GM18508 (cell line): ENCODE measurements at regions not wholly inside any gene's neighbourhood (a gene's known extent, or its start where the extent isn't known, plus 50 kb on each side); places are given as distances from the start of the nearest gene placed in this dataset.
"Not testable (repeated sequence)": the region's sequence is repeated elsewhere in the genome, so short reads cannot be mapped to it uniquely, and the experiment has no call there.

Experiments
- ATAC-seq: cut with Tn5 transposase; IDR thresholded peaks from one replicate; pipeline ENCODE4 v1.9.1; 2021; ENCODE audit warnings: moderate number of reproducible peaks; ENCODE audit not compliant: insufficient read depth, unreplicated experiment

DNA sequence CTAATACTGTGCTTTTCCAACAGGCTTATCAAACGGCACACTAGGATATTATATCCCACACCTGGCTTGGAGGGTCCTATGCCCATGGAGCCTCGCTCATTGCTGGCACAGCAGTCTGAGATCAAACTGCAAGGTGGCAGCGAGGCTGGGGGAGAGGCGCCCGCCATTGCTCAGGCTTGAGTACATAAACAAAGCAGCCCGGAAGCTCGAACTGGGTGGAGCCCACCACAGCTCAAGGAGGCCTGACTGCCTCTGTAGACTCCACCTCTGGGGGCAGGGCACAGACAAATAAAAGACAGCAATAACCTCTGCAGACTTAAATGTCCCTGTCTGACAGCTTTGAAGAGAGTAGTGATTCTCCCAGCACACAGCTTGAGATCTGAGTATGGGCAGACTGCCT is 128.0 kb upstream of the CAV2 start:
- ATAC-seq = not testable (repeated sequence)

DNA sequence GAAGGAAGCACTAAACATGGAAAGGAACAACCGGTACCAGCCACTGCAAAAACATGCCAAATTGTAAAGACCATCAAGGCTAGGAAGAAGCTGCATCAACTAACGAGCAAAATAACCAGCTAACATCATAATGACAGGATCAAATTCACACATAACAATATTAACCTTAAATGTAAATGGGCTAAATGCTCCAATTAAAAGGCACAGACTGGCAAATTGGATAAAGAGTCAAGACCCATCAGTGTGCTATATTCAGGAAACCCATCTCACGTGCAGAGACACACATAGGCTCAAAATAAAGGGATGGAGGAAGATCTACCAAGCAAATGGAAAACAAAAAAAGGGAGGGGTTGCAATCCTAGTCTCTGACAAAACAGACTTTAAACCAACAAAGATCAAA is 126.3 kb upstream of the CAV2 start:
- not testable (repeated sequence) for ATAC-seq

DNA sequence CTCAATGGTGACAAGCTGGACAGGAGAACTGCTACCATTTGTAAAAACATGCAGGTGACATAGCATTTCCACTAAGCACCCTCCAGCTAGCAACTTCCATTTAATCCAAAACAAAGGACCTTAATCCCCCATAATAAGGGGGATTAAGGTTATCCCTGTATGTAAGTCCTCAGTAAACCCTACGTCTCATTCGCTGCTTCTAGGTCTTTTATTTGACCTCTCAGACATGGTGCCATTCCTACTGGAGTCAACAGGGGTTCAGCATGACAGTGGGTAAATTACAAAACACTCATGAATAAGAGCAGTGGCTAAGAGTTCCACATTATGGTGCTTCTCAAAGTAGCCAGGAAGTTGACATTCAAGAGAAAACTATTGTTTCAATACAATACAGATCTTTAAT is 121.8 kb upstream of the CAV2 start:
- ATAC-seq = no peak

DNA sequence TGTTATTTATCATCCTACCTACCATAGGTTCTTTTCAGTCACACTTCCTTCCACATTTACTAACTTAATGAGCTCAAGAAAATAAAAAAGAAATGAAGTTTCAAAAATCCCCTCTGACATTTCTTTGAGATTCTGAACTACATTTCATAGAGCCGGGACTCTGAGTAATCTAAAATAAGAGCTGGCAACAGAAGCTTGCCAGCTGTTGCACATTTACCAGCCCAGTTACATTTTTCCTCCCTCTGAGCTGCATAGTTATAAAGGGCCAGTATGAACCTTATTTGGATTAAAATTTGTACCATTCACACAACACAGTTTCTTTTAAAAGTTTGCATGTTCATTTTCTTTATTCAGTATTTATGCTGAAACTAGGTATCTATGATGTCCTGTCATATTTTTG is 119.5 kb upstream of the CAV2 start:
- ATAC-seq = no peak

DNA sequence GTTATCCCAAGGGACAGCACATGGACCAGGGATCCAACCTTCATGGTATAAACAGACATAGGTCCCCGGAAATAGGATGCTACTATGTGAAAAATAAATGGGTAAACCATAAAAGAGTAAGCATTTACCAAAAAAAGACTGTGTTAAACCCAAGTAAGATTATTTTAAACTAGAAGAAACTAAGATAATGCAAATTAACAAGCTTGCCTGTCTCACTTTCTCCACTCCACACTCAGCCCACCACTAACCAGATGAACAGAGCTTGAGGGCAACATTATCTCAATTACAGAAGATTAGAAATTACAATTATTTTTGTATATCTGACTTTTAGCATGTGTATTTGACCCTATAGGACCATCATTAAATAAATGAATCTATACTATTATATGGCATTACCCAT is 117.2 kb upstream of the CAV2 start:
- ATAC-seq = no peak

DNA sequence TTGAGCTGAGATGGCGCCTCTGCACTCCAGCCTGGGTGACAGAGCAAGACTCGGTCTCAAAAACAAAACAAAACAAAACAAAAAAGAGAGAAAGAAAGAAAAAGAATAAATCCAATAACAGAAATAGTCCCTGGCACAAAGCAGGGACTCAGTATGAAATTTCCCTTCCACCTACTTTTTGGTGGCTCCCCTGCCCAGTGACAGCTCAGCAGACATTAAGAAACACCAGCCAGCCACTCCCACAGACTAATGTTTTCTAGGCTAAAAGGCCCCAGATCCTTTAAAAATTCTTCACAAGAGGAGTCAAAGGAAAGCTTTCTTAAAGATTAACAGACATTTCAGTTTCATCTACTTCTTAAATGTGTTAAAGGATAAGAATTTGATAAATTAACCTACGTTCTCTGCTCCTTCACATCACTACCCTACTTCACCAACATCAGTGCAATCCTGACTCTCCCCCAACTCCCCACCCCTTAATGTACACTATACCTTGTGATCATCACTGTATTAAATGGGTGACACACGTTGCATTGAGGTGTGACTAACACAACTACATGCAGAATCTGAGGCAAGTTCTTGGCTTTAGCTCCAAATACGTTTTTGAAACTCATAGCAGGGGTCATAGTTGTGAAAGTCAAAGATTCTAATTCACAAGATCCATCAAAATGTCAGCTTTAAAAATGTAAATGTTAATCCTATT is 114.5 kb upstream of the CAV2 start:
- ATAC-seq = no peak

DNA sequence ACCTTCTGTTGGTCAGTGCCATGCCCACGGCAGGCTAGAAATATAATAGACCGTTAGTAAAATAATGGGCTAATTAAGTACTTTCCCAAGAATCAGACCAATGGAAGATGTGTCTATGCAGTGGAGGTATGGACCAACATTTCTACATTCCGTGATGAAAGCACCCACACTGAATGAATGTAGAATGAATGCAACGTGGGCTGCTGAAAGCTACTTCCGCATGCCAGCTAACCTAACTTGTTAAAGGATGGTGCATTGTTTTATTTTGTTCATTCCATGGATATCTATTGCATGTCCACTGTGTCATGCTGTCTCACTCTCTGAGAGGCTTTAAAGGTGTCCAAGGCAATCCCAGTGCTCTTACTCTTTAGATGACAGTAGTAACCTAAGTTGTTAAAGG is 112.9 kb upstream of the CAV2 start:
- no peak for ATAC-seq

DNA sequence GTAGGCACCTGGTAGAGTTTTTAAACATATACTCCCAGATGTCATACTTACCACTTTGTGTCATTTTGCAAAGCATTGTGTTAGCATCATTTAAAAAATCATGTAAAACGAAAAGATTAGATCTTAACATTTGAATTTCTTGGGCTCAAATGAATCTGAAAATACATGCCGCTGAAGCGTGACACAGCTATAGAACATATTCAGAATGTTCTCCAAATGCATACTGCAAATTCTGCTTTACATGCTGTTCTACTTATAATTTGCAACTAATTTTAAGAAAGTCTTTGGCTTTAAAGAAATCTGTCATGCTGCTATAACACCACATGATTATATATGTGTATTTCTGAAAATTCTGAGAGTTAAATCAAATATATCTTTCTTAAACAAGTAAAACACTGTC is 109.2 kb upstream of the CAV2 start:
- no peak for ATAC-seq

DNA sequence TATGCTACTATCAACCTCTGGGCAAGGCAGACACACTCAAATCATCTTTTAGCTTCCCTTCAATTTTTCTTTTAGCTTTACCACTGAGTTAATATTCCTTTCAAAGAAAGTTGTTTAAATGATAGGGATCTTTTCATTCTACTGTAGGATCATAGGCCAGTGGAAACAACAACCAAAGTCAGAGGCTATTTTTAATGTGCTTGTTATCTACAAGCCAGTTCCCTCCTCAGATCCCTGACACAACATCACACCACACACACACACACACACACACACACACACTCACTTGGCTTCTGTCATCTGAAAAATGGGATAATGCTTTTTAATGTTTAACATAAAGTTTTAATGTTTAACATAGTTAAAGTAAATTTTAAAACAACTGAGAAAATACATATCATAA is 106.7 kb upstream of the CAV2 start:
- ATAC-seq = no peak

DNA sequence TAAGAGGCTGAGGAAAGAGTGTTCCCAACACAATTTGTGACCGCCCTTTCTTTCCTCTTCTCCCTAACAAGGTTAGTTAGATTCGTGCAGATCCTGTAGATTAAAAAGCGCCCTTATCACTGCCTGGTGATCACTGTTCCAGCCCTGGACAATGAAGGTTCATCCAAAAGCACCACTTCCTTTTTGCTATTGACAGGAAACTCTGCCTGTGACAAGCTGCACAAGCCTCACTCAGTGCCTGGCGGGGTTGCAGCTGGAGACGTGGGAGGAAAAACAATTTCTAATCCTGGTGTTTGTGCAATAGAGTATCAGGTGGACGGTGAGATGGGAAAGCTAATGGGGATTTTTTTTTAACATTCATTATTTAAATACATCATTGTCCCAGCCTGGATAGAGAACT is 105.9 kb upstream of the CAV2 start:
- ATAC-seq = no peak

DNA sequence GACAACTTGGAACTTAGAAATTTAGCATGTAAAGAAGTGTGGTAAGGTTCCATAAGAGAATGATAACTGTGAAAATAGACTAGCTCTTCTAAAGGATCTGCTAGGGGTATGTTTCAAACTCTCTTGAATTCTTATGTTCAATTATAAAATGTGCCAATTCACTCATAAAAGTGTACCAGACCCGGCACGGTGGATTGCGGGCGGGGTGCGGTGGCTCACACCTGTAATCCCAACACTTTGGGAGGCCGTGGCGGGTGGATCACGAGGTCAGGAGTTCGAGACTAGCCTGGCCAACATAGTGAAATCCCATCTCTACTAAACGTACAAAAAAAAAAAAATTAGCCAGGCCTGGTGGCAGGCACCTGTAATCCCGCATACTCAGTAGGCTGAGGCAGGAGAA is 105.4 kb upstream of the CAV2 start:
- no peak for ATAC-seq

DNA sequence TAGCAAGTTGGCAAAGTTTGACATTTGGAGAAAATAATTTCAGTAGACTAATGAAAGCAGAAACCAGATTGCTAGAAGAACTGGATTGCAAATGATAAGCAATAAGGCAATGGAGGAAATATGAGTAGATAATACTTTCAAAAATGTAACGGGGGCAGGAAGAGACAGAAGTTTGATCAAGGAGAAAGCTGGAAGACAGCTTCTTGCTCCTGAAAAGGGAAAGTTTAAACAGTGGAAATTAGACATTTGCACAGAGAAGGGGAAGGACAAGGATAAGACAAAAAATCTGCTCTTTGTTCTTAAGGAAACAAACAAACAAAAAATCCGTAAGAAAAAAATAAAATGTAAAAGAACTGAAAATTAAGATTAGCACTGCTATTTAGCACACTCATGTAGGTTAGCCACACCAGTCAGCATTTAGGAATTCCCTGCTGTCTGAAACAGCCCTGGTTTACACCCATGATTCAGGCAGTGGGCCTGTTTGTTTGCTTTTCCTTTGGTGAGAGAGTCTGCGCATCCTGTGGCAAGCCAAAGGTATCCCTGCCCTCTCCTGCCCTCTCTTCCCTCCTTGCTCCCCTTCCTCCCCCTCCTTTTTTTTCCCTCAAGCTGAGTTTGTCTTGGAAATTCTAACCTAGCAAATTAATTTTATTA is 104.3 kb upstream of the CAV2 start:
- no peak for ATAC-seq

DNA sequence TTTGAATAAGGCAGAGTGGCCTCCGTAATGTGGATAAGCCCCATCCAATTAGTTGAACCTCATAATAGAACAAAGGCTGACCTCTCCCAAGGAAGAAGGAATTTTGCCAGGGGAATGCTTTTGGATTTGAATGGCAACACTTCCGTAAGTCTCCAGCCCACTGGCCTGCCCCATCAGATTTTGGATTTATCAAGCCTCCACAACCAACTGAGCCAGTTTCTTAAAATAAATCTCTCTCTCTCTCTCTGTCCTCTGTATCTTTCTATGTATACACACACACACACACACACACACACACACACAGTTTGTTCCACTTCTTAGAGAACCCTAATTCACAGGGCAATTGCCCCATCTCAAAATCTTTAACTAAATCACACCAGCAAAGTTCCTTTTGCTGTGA is 100.9 kb upstream of the CAV2 start:
- no peak for ATAC-seq

DNA sequence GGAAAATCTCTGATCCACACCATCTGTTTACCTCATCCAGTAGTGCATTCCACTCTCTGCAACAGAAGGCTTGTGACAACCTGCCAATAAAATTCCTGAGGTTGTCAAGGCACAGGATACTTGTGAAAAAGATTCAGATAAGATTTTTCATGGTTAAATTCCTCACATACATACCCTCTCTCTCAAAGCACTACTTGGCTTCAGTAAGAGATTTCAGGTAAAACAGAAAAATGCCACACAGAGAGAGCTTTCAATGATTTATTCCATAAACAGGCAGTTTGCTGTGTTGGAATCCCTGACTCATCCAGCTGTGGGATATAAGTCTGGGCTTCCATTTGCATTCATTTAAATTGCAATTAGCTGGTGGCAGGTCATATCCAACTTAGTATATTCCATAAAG is 99.7 kb upstream of the CAV2 start:
- no peak for ATAC-seq

DNA sequence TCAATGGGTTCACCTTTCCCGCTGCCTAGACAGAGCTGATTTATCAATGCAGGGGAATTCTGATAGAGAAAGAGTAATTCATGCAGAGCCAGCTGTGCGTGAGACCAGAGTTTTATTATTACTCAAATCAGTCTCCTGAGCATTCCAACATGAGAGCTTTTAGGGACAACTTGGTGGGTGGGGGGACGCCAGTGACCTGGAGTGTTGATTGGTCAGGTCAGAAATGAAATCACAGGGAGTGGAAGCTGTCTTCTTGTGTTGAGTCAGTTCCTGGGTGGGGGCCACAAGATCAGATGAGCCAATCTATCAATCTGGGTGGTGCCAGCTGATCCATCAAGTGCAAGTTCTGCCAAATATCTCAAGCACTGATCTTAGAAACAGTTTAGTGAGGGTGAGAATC is 99.0 kb upstream of the CAV2 start:
- no peak for ATAC-seq

DNA sequence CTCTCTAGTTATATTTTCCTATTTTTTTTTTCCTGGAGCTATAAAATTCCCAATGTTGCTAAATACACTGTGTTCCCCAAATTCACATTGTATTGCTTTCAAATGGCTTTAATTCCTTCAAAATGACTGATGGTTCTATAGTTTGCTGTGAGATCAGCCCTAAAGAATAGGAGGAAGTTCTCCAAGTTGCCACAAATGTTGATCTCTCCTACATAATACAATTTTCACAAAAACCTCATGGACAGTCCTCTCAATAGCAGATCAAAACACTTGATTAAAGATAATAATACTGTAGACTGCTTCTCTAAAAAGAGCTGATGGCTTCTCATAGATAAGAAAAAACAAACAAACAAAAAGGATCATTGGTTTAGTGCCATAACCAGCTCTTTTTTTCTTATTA is 97.8 kb upstream of the CAV2 start:
- ATAC-seq = no peak

DNA sequence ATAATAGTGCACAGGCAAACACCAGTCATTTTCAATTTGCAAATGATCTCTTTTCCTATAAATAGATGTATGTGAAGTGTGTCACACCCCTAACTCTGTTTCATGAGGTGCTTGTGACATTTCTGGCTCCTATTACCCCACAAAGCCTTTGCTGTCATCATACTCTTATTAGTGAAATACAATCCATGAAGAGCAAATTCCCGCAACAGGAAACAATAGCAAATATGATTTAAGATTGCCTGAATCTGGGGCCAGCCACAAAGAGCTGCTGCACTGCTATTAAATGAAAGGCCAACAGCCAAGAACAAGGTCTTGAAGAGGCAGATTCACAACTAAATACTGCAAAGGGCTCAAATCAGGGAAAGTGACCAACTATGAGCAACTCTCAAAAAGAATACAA is 96.3 kb upstream of the CAV2 start:
- ATAC-seq = no peak

DNA sequence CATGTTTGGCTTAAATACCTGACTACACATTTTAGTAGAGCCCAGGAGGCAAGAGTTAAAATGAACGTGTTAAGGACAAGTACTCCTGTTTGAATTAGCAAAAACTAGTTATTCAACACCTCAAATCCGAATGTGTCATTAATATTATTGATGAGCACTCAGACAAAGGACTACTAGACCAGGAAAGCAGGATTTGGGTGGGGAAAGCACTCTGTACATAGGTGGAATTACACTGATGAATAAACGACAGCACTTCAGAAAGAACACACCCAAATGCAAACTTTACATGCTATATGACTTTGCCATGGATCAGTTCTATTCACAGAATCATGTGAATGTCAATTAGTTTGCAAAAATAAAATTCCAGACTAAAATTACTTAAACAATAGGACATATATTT is 95.1 kb upstream of the CAV2 start:
- ATAC-seq = no peak

DNA sequence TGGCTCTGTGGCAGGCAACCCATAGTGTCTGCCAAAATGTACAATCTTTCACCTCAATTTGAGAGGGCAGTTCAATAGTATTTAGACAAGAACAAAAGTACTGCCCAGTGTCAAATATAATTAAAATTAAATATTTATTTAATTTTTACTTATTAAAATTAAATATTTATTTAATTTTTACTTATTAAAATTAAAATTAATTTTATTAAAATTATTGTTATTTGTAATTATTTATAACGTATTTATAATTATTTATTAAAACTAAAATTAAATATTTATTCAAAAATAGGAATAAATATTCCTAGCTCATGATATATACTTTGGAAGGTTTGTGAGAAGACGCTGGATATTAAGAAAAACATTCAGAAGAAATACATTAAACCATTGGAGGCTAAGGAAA is 93.7 kb upstream of the CAV2 start:
- no peak for ATAC-seq

DNA sequence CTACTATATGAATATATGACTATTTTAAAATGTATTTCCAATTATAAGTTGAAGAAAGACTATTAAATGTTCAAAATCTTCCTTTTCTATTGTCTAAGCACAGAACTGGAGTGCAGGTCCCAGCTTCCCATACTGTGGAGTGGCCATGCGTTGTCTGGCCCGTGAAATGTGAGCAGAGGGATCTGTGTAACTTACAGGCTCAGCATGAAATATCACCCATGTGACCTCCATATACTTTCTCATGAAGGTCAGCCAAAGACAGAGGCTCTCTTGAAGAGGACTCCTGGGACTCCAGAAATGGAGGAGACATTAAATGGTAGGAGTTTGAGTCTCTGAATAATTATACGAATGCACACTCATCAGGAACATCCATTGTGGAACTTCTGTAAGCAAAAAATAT is 92.4 kb upstream of the CAV2 start:
- ATAC-seq = no peak

DNA sequence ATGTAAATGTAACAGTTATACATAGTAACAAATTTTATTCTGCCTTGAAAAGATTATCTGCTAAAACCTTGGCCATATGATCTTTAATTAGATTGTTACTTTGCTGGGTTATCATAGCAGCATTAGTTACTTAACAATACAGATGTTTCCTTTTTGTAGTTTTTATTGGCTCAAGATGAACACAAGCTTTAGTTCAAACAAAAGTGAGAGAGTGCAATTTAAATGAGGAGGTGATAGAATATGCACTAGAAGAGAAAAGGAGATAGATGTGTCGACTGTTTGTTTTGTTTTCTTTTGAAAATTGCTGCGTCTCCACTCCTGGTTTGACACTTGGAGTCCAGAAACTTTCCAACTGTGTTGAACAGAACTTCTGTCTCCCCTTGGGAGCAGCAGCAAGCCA is 91.4 kb upstream of the CAV2 start:
- no peak for ATAC-seq

DNA sequence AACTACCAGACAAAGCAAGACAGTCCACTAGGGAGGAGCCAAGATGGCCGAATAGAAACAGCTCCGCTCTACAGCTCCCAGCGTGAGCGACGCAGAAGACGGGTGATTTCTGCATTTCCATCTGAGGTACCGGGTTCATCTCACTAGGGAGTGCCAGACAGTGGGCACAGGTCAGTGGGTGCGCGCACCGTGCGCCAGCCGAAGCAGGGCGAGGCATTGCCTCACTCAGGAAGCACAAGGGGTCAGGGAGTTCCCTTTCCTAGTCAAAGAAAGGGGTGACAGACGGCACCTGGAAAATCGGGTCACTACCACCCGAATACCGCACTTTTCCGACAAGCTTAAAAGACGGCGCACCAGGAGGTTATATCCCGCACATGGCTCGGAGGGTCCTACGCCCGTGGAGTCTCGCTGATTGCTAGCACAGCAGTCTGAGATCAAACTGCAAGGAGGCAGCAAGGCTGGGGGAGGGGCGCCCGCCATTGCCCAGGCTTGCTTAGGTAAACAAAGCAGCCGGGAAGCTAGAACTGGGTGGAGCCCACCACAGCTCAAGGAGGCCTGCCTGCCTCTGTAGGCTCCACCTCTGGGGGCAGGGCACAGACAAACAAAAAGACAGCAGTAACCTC is 90.6 kb upstream of the CAV2 start:
- not testable (repeated sequence) for ATAC-seq
